Lung (tissue), 11 donors: ENCODE measurements at regions not wholly inside any gene's neighbourhood (a gene's known extent, or its start where the extent isn't known, plus 50 kb on each side); places are given as distances from the start of the nearest gene placed in this dataset.

Experiments
- ATAC-seq: fragments of 200-7000 bp; cut with Tn5 transposase; one replicate; pipeline ENCODE4 v1.9.1; 2020; ENCODE audit warnings: moderate number of reproducible peaks; ENCODE audit not compliant: insufficient read depth, low FRiP score
- DNase-seq, 3 donors: peaks; one replicate each; pipeline ENCODE4 v3.0.0-alpha.2; 2013 to 2017
- H3K27ac ChIP-seq, 2 donors: one replicate each; pipeline ENCODE4 v1.5.1; 2013; ENCODE audit warnings: mild to moderate bottlenecking in 2 of 2, moderate library complexity in 2 of 2, control low read depth in 1 of 2, inconsistent platforms in 1 of 2, low read depth in 1 of 2, low read length in 1 of 2
- H3K27me3 ChIP-seq, 3 donors: one replicate each; pipeline ENCODE4 v1.5.1; 2013; ENCODE audit warnings: low read length in 2 of 3; ENCODE audit not compliant: control insufficient read depth in 3 of 3, insufficient read depth in 3 of 3
- H3K36me3 ChIP-seq, 4 donors: one replicate each; pipeline ENCODE4 v1.5.1; 2013; ENCODE audit warnings: low read length in 4 of 4, mild to moderate bottlenecking in 1 of 4, moderate library complexity in 1 of 4; ENCODE audit not compliant: control insufficient read depth in 4 of 4, insufficient read depth in 4 of 4
- H3K4me1 ChIP-seq, 5 donors: one replicate each; pipeline ENCODE4 v1.5.1; 2013; ENCODE audit warnings: low read length in 5 of 5, mild to moderate bottlenecking in 2 of 5, moderate library complexity in 1 of 5; ENCODE audit not compliant: control insufficient read depth in 5 of 5, insufficient read depth in 5 of 5
- H3K4me3 ChIP-seq: one replicate; pipeline ENCODE4 v1.5.1; 2013; ENCODE audit warnings: mild to moderate bottlenecking, control low read depth, moderate library complexity
- H3K9ac ChIP-seq, 2 donors: one replicate each; pipeline ENCODE4 v1.5.1; 2013; ENCODE audit warnings: low read length in 2 of 2, control low read depth in 1 of 2; ENCODE audit not compliant: insufficient read depth in 1 of 2
- H3K9me3 ChIP-seq, 4 donors: one replicate each; pipeline ENCODE4 v1.5.1; 2013; ENCODE audit warnings: low read length in 3 of 4, mild to moderate bottlenecking in 1 of 4, moderate library complexity in 1 of 4; ENCODE audit not compliant: control insufficient read depth in 4 of 4, insufficient read depth in 3 of 4
- WGBS, 2 donors: extraction: QIAGEN DNeasy Blood & Tissue Kit; methylation state at CpG; one replicate each; pipeline ENCODE4 v1.1.7; 2013; 5-methylcytosine and 5-hydroxymethylcytosine counted together
- TF ChIP-seq, protein P1 (sequence below): IDR thresholded peaks from 2 replicates; pipeline ENCODE4 v1.5.1; 2012; ENCODE audit warnings: mild to moderate bottlenecking; ENCODE audit errors: control extremely low read depth, extremely low read depth
- donor health status: control.
- donor health status: control.
- donor health status: Bipolar disorder and iron deficiency.
- donor health status: healthy.
- donor health status: DM: yes; HTN: yes; CAD: no.

DNA sequence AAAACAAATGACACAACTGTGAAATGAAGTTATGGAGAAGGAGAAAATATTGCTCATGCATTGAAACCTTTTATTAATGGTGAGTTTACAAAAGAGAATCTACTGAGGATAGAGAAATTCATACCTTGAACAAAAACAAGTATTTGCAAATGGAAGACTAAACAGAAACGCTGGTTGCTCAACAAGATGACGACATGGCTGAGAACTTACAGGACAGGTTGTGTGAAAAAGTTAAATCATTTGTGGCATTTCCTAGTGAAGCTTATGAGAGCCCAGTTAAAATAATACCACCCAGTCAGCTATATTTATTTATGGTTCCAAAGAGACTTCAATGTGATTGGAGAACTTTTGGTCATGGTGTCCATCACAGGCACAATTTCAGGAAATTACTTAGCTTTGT is 148.6 kb upstream of the PKDCC start:
- 53 to 59% methylated on average over 2 of the region's 2 CpGs for WGBS, 2 donors
- Histone ChIP-seq H3K4me1 (peaks cover 0 to 58% (median 5%) of the 10 kb centered on the region in 5 donors), H3K27me3 (no peaks in the 10 kb centered on the region), H3K27ac (no peak overlapping the region), H3K9ac (no peak overlapping the region), H3K9me3 (no peaks in the 10 kb centered on the region), H3K4me3 (no peak overlapping the region), H3K36me3 (no peaks in the 10 kb centered on the region)
- no peak for ATAC-seq
- DNase-seq, result peak; percentile 37 to 82 (median 66)
- TF ChIP-seq, protein P1, sequence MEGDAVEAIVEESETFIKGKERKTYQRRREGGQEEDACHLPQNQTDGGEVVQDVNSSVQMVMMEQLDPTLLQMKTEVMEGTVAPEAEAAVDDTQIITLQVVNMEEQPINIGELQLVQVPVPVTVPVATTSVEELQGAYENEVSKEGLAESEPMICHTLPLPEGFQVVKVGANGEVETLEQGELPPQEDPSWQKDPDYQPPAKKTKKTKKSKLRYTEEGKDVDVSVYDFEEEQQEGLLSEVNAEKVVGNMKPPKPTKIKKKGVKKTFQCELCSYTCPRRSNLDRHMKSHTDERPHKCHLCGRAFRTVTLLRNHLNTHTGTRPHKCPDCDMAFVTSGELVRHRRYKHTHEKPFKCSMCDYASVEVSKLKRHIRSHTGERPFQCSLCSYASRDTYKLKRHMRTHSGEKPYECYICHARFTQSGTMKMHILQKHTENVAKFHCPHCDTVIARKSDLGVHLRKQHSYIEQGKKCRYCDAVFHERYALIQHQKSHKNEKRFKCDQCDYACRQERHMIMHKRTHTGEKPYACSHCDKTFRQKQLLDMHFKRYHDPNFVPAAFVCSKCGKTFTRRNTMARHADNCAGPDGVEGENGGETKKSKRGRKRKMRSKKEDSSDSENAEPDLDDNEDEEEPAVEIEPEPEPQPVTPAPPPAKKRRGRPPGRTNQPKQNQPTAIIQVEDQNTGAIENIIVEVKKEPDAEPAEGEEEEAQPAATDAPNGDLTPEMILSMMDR, result no peak

DNA sequence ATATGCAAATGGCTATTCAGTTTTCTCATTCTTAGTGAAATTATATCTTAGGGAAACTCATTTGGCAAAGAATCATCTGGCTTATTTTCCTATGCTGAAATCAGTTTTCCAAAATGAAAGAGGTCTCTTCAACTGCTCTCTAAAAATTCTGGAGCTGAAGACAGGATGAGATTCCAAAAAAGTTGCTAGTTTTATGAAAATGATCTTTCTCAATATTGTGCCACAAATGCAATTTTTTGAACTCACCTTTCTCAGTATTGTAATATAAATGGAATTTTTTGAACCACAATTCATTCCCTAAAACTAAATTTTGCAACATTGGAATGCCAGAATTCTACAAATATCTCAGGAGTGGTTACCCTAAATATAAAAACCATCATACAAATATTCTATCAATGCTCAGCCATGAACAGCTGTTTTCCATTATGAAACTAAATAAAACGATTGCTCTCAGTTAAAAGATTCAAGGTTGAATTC is 147.7 kb upstream of the PKDCC start:
- no peak overlapping the region for H3K27ac ChIP-seq
- H3K27me3 ChIP-seq, result no peaks in the 10 kb centered on the region
- TF ChIP-seq, protein P1, result no peak
- DNase-seq (peak in 2 of 3 donors; percentile 69 to 80), ATAC-seq (no peak)
- no peak overlapping the region for H3K9ac ChIP-seq
- peaks cover 0 to 54% (median 5%) of the 10 kb centered on the region in 5 donors for H3K4me1 ChIP-seq
- no peaks in the 10 kb centered on the region for H3K9me3 ChIP-seq
- 78 to 80% methylated on average over 1 of the region's 1 CpG for WGBS, 2 donors
- H3K4me3 ChIP-seq, result no peak overlapping the region
- no peaks in the 10 kb centered on the region for H3K36me3 ChIP-seq

DNA sequence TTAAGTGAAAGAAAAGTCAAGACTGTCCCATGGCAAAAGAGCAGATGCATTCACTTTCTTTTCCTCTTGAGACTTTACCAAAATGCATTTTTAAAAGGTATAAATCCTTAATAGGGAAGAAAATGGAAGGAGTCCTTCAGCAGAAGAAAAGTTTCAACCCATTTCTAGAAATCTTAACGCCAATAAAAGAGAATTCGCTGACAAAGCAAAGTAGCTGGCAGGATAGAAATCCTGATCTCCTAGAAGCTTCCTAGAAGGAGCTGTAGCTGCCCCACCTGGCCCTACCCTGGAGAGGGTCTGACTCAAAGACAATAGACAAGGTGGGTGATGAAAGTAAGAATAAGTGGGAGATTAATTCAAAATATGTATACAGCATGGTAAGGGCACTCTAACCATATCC is 144.9 kb upstream of the PKDCC start:
- no peak overlapping the region for H3K27ac ChIP-seq
- no peak overlapping the region for H3K9ac ChIP-seq
- H3K27me3 ChIP-seq, result no peaks in the 10 kb centered on the region
- peaks cover 0 to 49% (median 5%) of the 10 kb centered on the region in 5 donors for H3K4me1 ChIP-seq
- H3K9me3 ChIP-seq, result no peaks in the 10 kb centered on the region
- 94 to 96% methylated on average over 2 of the region's 2 CpGs for WGBS, 2 donors
- no peak overlapping the region for H3K4me3 ChIP-seq
- ATAC-seq (no peak), DNase-seq (no peak)
- no peaks in the 10 kb centered on the region for H3K36me3 ChIP-seq
- TF ChIP-seq, protein P1, result no peak
